Coronary artery (tissue), 2 donors: ENCODE measurements at regions not wholly inside any gene's neighbourhood (a gene's known extent, or its start where the extent isn't known, plus 50 kb on each side); places are given as distances from the start of the nearest gene placed in this dataset.
A peak's percentile ranks its signal among the peaks of the same experiment; 100 is the strongest.

Experiments
- DNase-seq: peaks from one replicate; pipeline ENCODE4 v3.0.0-alpha.2; 2017; ENCODE audit warnings: low spot score
- H3K27ac ChIP-seq, 2 donors: fragments of 200-600 bp; sonication (generic); one replicate each; pipeline ENCODE4 v1.5.1; 2016 to 2019
- H3K4me3 ChIP-seq: fragments of 200-600 bp; sonication (generic); 2 replicates; pipeline ENCODE4 v1.5.1; 2016; ENCODE audit warnings: mild to moderate bottlenecking, moderate library complexity
- TF ChIP-seq, protein P1 (sequence below): fragments of 200-600 bp; sonication (generic); IDR thresholded peaks from one replicate; pipeline ENCODE4 v1.5.1; 2019; ENCODE audit warnings: antibody characterized with exemption

DNA sequence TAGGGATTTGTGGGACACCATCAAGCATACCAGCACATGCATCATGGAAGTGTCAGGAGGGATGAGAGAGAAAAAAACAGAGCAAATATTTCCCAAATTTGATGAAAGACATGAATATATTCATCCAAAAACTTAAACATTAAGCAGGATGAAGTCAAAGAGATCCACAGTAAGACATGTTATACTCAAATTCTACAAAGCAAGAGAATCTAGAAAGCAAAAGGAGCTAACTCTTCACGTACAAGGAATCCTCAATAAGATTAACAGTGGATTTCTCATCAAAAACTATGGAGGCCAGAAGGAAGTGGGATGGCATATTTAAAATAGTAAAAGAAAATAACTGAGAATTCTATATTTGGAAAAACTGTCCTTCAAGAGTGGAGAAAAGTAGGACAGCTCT is 374.8 kb downstream of the ZFHX3 start:
- DNase-seq, result no peak
- Histone ChIP-seq H3K27ac (no peak overlapping the region), H3K4me3 (no peak overlapping the region)
- TF ChIP-seq, protein P1, sequence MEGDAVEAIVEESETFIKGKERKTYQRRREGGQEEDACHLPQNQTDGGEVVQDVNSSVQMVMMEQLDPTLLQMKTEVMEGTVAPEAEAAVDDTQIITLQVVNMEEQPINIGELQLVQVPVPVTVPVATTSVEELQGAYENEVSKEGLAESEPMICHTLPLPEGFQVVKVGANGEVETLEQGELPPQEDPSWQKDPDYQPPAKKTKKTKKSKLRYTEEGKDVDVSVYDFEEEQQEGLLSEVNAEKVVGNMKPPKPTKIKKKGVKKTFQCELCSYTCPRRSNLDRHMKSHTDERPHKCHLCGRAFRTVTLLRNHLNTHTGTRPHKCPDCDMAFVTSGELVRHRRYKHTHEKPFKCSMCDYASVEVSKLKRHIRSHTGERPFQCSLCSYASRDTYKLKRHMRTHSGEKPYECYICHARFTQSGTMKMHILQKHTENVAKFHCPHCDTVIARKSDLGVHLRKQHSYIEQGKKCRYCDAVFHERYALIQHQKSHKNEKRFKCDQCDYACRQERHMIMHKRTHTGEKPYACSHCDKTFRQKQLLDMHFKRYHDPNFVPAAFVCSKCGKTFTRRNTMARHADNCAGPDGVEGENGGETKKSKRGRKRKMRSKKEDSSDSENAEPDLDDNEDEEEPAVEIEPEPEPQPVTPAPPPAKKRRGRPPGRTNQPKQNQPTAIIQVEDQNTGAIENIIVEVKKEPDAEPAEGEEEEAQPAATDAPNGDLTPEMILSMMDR, result no peak

DNA sequence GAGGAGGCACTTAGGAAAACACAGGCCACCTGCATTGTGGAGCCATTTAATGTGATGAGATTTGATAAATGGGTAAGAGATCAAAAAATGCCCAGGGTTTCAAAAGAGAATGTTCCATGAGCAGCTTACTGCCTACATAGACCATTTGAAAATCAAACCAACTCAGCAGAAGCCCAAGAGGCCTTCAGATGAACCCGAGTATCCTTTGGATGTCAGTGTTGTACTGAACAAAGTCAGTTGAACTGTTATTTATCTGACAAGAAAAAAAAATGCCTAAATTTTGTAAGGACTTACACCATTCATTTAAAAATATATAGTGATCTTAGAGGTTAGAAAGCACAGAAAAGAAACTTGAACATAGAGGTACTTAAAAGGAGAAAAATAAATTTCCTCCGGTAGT is 381.7 kb downstream of the ZFHX3 start:
- TF ChIP-seq, protein P1, result no peak
- no peak overlapping the region for H3K4me3 ChIP-seq
- DNase-seq, result no peak
- no peak overlapping the region for H3K27ac ChIP-seq

DNA sequence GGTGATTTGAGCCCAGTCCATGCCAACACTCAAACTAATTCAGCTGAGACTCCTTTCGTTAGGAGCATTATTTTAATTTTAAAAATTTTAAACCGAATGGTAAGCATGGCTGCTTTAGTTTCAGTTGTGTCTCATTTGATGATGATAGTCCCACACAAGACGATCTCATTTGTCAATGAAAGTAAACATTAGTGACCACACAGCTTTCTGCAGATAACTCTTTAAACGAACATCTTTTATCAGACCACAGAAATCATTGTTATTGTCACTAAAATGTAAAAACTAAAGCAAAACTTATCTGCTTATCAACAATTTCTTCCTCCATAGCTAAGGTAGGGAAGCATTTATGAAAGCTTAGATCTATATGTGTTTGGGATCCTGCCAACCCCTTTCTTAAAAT is 382.2 kb downstream of the ZFHX3 start:
- no peak for DNase-seq
- H3K27ac ChIP-seq, result no peak overlapping the region
- peak overlapping the region; percentile 83 for H3K4me3 ChIP-seq
- TF ChIP-seq, protein P1, result no peak

DNA sequence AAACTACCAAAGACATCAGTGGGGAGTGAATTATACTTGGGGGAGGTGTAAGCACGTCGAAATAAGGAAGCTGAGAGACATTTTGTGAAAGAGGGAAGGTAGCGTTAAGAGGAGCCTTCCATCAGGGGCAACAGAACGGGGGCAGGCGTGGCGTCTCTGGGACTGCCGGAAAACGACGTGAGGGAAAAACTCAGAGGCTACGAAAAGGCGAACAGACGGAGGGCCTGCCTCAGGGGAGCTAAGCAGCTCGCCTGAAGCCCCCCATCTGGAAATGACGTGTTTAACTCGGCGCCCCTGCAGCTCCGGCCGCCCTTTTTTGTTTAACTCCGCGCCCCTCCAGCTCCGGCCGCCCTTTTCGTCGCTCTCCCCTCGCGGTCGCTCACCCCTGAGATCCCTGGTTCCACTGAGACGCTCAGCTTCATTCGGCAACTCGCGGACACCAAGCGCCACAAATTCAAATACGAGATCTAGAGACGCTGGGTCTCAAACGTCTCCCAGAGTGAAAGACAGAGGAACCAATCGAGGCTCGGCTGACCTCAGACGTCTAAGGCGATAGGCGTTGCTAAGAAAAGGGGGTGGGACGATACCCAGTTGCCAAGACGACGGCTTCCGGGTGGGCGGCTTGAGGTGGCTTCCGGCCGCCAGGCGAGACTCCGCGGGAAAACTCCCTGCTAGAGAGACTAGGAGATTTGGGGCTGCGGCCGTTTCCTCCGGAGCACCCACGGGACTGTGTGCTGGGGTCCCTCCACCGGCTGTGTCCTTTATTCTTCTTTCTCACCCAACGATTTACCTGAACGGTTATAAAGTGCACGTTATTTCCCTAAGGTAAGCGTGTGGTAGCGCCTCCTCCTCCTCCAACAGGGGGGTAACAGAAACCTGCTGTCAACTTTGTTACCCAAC is 383.2 kb downstream of the ZFHX3 start:
- peak; percentile 96 for DNase-seq
- H3K27ac ChIP-seq, result peak overlapping the region; percentile 33 to 40
- TF ChIP-seq, protein P1, result no peak
- H3K4me3 ChIP-seq, result peak overlapping the region; percentile 83

DNA sequence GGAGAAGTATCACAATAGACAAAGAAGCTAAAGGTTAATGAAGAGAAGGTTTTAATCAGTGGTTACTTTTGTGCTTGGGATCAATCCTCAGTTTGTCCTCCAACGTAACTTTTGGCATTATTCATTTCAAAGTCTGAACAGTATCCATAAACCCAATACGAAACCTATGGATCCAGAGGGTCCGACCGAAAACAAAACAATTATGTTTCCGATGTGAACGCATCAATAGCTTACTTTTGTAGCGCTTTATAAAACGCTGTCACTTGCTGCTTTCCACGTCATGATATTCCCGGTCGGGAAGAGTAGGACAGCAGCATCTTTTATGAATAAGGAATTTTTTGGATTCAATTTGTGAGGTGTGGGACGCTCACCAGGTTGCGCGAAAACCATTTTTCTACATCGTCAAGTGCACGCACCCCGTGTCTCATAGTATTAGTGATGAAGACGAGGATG is 383.8 kb downstream of the ZFHX3 start:
- H3K4me3 ChIP-seq, result peak overlapping the region; percentile 83
- H3K27ac ChIP-seq, result no peak overlapping the region
- TF ChIP-seq, protein P1, result no peak
- DNase-seq, result no peak

DNA sequence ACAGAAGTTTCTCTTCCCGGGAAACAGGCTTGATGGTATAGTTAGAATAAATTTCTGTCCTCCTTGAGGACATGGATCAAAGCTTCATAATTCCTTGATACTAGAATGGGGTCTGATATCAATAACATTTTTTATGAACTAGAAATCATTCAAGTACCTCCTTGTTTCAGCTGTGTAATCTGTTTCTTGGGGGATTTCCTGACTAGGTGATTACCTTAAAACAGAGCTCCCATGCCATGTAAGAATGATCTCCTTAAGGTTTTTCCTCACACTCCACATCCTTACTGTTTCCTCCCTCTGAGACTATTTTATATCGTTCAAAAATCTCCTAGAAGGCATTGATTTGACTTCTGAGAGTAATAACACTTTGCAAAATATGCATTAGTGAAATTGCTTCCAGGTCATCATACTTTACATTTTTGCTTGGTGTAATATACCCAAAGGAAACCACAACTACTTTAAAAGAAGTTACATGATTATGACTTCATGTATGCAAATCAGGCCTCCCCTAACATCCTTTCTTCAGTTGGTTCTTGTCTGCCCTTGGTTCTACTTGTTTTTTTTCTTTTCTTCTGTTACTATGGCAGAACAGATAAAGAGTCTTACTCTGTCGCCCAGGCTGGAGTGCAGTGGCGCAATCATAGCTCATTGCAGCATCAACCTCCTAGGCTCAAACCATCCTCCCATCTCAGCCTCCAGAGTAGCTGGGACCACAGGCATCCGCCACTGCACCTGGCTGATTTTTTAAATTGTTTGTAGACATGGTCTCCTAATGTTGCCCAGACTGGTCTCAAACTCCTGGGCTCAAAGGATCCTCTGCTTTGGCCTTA is 388.8 kb downstream of the ZFHX3 start:
- TF ChIP-seq, protein P1, result no peak
- DNase-seq, result no peak
- H3K27ac ChIP-seq, result no peak overlapping the region
- H3K4me3 ChIP-seq, result no peak overlapping the region
